NAMALWA (cell line): ENCODE measurements at regions not wholly inside any gene's neighbourhood (a gene's known extent, or its start where the extent isn't known, plus 50 kb on each side); places are given as distances from the start of the nearest gene placed in this dataset.
A peak's percentile ranks its signal among the peaks of the same experiment; 100 is the strongest.

Experiments used
- DNase-seq: peaks from one replicate; pipeline ENCODE4 v3.0.0-alpha.2; 2015; ENCODE audit warnings: low spot score

- DNase-seq = no peak
Measured at GRCh38 chr9:82498541-82499317, 510.2 kb downstream of the SPATA31D1 start.

- DNase-seq = no peak
Measured at GRCh38 chr9:82499337-82499736, 510.8 kb downstream of the SPATA31D1 start.

GRCh38 chr9:82504620-82505019, 516.0 kb downstream of the SPATA31D1 start:
- no peak for DNase-seq

- DNase-seq = no peak
Measured at GRCh38 chr9:82511626-82512025, 523.1 kb downstream of the SPATA31D1 start.

- DNase-seq = no peak
Measured at GRCh38 chr9:82512728-82513127, 524.2 kb downstream of the SPATA31D1 start.

GRCh38 chr9:82513242-82513751, 524.7 kb downstream of the SPATA31D1 start:
- DNase-seq = no peak

GRCh38 chr9:82513976-82514735, 525.6 kb downstream of the SPATA31D1 start:
- no peak for DNase-seq

GRCh38 chr9:82518868-82519267, 530.3 kb downstream of the SPATA31D1 start:
- DNase-seq = no peak

- DNase-seq = no peak
Measured at GRCh38 chr9:82519332-82519731, 530.8 kb downstream of the SPATA31D1 start.

- no peak for DNase-seq
Measured at GRCh38 chr9:82524407-82524806, 535.8 kb downstream of the SPATA31D1 start.

- DNase-seq = no peak
Measured at GRCh38 chr9:82526577-82526976, 536.4 kb downstream of the RASEF start.

- no peak for DNase-seq
Measured at GRCh38 chr9:82531795-82532194, 531.1 kb downstream of the RASEF start.

GRCh38 chr9:82532504-82533180, 530.3 kb downstream of the RASEF start:
- DNase-seq = peak; percentile 18

- no peak for DNase-seq
Measured at GRCh38 chr9:82535432-82535998, 527.4 kb downstream of the RASEF start.

GRCh38 chr9:82538634-82539033, 524.3 kb downstream of the RASEF start:
- no peak for DNase-seq

GRCh38 chr9:82539146-82539545, 523.8 kb downstream of the RASEF start:
- no peak for DNase-seq

GRCh38 chr9:82539856-82540579, 522.9 kb downstream of the RASEF start:
- no peak for DNase-seq

GRCh38 chr9:82543726-82544125, 519.2 kb downstream of the RASEF start:
- DNase-seq = no peak

- DNase-seq = no peak
Measured at GRCh38 chr9:82546136-82546535, 516.8 kb downstream of the RASEF start.

GRCh38 chr9:82547995-82548394, 514.9 kb downstream of the RASEF start:
- no peak for DNase-seq

GRCh38 chr9:82549174-82549821, 513.6 kb downstream of the RASEF start:
- no peak for DNase-seq
